A673 (cell line): ENCODE measurements at regions not wholly inside any gene's neighbourhood (a gene's known extent, or its start where the extent isn't known, plus 50 kb on each side); places are given as distances from the start of the nearest gene placed in this dataset.

Experiments
- EZH2 ChIP-seq: fragments of 200-600 bp; sonication (generic); IDR thresholded peaks from 2 replicates; pipeline ENCODE4 v1.6.1; 2017; ENCODE audit warnings: borderline replicate concordance, low read depth, mild to moderate bottlenecking, mixed read lengths, antibody characterized with exemption, low read length; ENCODE audit not compliant: poor library complexity, severe bottlenecking
- TF ChIP-seq, protein P1 (sequence below): fragments of 300-800, 200-600 bp; sonication (generic); conservative IDR thresholded peaks from 2 replicates; pipeline ENCODE4 v1.5.1; 2017; ENCODE audit warnings: low read depth, mild to moderate bottlenecking, antibody characterized with exemption, low read length, moderate library complexity, mixed read lengths

DNA sequence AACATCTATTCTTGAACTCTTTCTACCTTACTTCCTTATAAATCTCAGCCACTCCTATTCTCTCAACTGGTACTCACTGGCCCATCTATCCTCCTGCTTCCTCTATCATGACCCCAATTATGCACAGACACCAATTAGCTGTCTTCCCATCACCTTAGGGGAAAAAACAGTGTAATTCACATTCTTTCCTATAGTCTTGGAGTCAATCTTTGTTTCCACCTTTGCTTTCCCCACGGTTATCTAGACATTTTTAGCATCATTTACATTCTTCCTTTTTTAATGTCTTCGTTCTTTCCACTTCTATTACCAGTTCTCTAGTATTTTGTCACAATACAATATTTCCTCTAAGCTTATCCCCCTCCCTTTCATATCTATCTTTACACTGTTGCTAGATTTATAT lies 449.4 kb downstream of the TMEM38B start:
- TF ChIP-seq, protein P1, sequence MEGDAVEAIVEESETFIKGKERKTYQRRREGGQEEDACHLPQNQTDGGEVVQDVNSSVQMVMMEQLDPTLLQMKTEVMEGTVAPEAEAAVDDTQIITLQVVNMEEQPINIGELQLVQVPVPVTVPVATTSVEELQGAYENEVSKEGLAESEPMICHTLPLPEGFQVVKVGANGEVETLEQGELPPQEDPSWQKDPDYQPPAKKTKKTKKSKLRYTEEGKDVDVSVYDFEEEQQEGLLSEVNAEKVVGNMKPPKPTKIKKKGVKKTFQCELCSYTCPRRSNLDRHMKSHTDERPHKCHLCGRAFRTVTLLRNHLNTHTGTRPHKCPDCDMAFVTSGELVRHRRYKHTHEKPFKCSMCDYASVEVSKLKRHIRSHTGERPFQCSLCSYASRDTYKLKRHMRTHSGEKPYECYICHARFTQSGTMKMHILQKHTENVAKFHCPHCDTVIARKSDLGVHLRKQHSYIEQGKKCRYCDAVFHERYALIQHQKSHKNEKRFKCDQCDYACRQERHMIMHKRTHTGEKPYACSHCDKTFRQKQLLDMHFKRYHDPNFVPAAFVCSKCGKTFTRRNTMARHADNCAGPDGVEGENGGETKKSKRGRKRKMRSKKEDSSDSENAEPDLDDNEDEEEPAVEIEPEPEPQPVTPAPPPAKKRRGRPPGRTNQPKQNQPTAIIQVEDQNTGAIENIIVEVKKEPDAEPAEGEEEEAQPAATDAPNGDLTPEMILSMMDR, result no peak
- no peak for TF ChIP-seq EZH2
